ENCODE measurements at regions not wholly inside any gene's neighbourhood (a gene's known extent, or its start where the extent isn't known, plus 50 kb on each side); places are given as distances from the start of the nearest gene placed in this dataset.

- ChIA-PET POLR2A (no interaction called here), CTCF (no interaction called here), RAD21 (ENCODE audit: unreplicated experiment) (interaction anchor here (1.3 kb wide), 1 partner anchor 11 kb away, joined by 3 read pairs; no protein-coding TSS in a partner anchor), SMC1A (ENCODE audit: uncharacterized antibody, unreplicated experiment) (interaction anchor here (1.1 kb wide), 1 partner anchor 168 kb away, joined by 4 read pairs; no protein-coding TSS in a partner anchor)
- Histone ChIP-seq H3K4me3 (no peak overlapping the region), H3K27me3 (replicated peaks in 1 of 2; ENCODE audit: control insufficient read depth in 2 of 2, insufficient read depth in 2 of 2, low read length in 1 of 2) (no peaks in the 10 kb centered on the region), H3K4me1 (ENCODE audit: control insufficient read depth, insufficient read depth, low read length) (no peaks in the 10 kb centered on the region), H2AFZ (ENCODE audit: control insufficient read depth, low read depth, low read length) (no peak overlapping the region), H3K36me3 (ENCODE audit: control insufficient read depth in 2 of 2, insufficient read depth in 2 of 2, low read length in 1 of 2) (no peaks in the 10 kb centered on the region), H3K9me3 (replicated peaks; ENCODE audit: control insufficient read depth, insufficient read depth, low read length) (no peaks in the 10 kb centered on the region), H3K27ac (ENCODE audit: control insufficient read depth, insufficient read depth) (no peak overlapping the region), H3K4me2 (ENCODE audit: control insufficient read depth, insufficient read depth) (no peak overlapping the region), H3K9ac (ENCODE audit: control insufficient read depth, insufficient read depth, low read length) (no peak overlapping the region), H4K20me1 (ENCODE audit: control insufficient read depth, insufficient read depth) (no peaks in the 10 kb centered on the region), H3K79me2 (ENCODE audit: control insufficient read depth, insufficient read depth, low read length) (no peaks in the 10 kb centered on the region)
- 3% methylated on average over 2 of the region's 2 CpGs for WGBS (ENCODE audit: insufficient coverage, insufficient replicate concordance, low lambda C conversion rate, missing lambda C conversion rate)
- BruUV-seq (replicated peaks) = no TSS peak
- in situ Hi-C loops (cut with MboI) = no loop called here
- ATAC-seq = no peak
- TF ChIP-seq ZBTB40 (IDR thresholded peaks at IDR 0.05; ENCODE audit: borderline replicate concordance) = no peak
- intact Hi-C loops (cut with micrococcal nuclease; ENCODE audit: unreplicated experiment) = no loop called here
- FAIRE-seq = no peak
- DNase-seq (ENCODE audit: low read depth, low spot score) = no peak
Measured at GRCh38 chr9:30020161-30020560, 2364.3 kb upstream of the ACO1 start.

GRCh38 chr9:30035761-30036160 lies 2348.7 kb upstream of the ACO1 start:
- intact Hi-C loops (cut with micrococcal nuclease; ENCODE audit: unreplicated experiment) = no loop called here
- in situ Hi-C loops (cut with MboI) = no loop called here
- RAD21 ChIA-PET (ENCODE audit: unreplicated experiment) = no interaction called here
- BruUV-seq (replicated peaks) = no TSS peak
- Histone ChIP-seq H3K4me3 (no peak overlapping the region), H3K36me3 (ENCODE audit: control insufficient read depth in 2 of 2, insufficient read depth in 2 of 2, low read length in 1 of 2) (no peaks in the 10 kb centered on the region), H3K9ac (ENCODE audit: control insufficient read depth, insufficient read depth, low read length) (no peak overlapping the region), H3K27ac (ENCODE audit: control insufficient read depth, insufficient read depth) (no peak overlapping the region), H3K27me3 (replicated peaks in 1 of 2; ENCODE audit: control insufficient read depth in 2 of 2, insufficient read depth in 2 of 2, low read length in 1 of 2) (no peaks in the 10 kb centered on the region), H3K79me2 (ENCODE audit: control insufficient read depth, insufficient read depth, low read length) (no peaks in the 10 kb centered on the region), H2AFZ (ENCODE audit: control insufficient read depth, low read depth, low read length) (no peak overlapping the region), H3K9me3 (replicated peaks; ENCODE audit: control insufficient read depth, insufficient read depth, low read length) (no peaks in the 10 kb centered on the region), H3K4me1 (ENCODE audit: control insufficient read depth, insufficient read depth, low read length) (no peaks in the 10 kb centered on the region), H4K20me1 (ENCODE audit: control insufficient read depth, insufficient read depth) (no peaks in the 10 kb centered on the region), H3K4me2 (ENCODE audit: control insufficient read depth, insufficient read depth) (no peak overlapping the region)
- POLR2A ChIA-PET = no interaction called here
- ATAC-seq = no peak
- DNase-seq (ENCODE audit: low read depth, low spot score) = no peak
- SMC1A ChIA-PET (ENCODE audit: uncharacterized antibody, unreplicated experiment) = interaction anchor here (0.7 to 1.3 kb wide), 2 partner anchors 10 to 25 kb away, joined by 3 read pairs; no protein-coding TSS in a partner anchor
- WGBS (ENCODE audit: insufficient coverage, insufficient replicate concordance, low lambda C conversion rate, missing lambda C conversion rate) = 0% methylated on average over 1 of the region's 1 CpG
- FAIRE-seq = no peak
- CTCF ChIA-PET = no interaction called here
- TF ChIP-seq ZNF24 (IDR thresholded peaks at IDR 0.05) (no peak), E2F4 (IDR thresholded peaks at IDR 0.05; ENCODE audit: low read depth, low read length) (no peak), SP1 (IDR thresholded peaks at IDR 0.05; ENCODE audit: low read depth, low read length) (no peak), MEF2B (IDR thresholded peaks at IDR 0.05; ENCODE audit: partially characterized antibody, poor library complexity, severe bottlenecking) (no peak), NFYA (IDR thresholded peaks at IDR 0.05; ENCODE audit: borderline replicate concordance, low read depth, low read length) (no peak), POU2F2 (IDR thresholded peaks at IDR 0.05; ENCODE audit: borderline replicate concordance, low read depth, low read length) (no peak), RCOR1 (conservative IDR thresholded peaks at IDR 0.05; ENCODE audit: low read depth, low read length) (no peak), ELK1 (IDR thresholded peaks at IDR 0.05; ENCODE audit: low read depth, low read length) (no peak), SUZ12 (IDR thresholded peaks at IDR 0.05; ENCODE audit: unreplicated experiment) (no peak), HCFC1 (IDR thresholded peaks at IDR 0.05; ENCODE audit: low read length) (no peak), MXI1 (IDR thresholded peaks at IDR 0.05; ENCODE audit: low read depth, low read length) (no peak), CREB1 (IDR thresholded peaks at IDR 0.05; ENCODE audit: low read depth) (no peak)
